ENCODE measurements at regions not wholly inside any gene's neighbourhood (a gene's known extent, or its start where the extent isn't known, plus 50 kb on each side); places are given as distances from the start of the nearest gene placed in this dataset.
"Not testable (repeated sequence)": the region's sequence is repeated elsewhere in the genome, so short reads cannot be mapped to it uniquely, and the experiment has no call there.

- CTCF ChIA-PET = no interaction called here
- Histone ChIP-seq H3K9me3 (ENCODE audit: low read length) (no peaks in the 10 kb centered on the region), H3K27me3 (ENCODE audit: low read length) (no peaks in the 10 kb centered on the region), H4K20me1 (ENCODE audit: low read length) (no peaks in the 10 kb centered on the region), H3K9me2 (replicated peaks; ENCODE audit: low read length) (no peaks in the 10 kb centered on the region), H3F3A (ENCODE audit: low read length, unreplicated experiment) (no peaks in the 10 kb centered on the region), H3K4me1 (ENCODE audit: insufficient read depth, low read length) (peaks cover 23% of the 10 kb centered on the region), H3K9ac (ENCODE audit: low read length) (no peak overlapping the region), H3K36me3 (ENCODE audit: low read depth, low read length) (no peaks in the 10 kb centered on the region), H3K27ac (ENCODE audit: low read length) (no peak overlapping the region), H3K79me2 (ENCODE audit: low read length) (no peaks in the 10 kb centered on the region), H3K4me3 (ENCODE audit: low read length) (no peak overlapping the region), H2AFZ (ENCODE audit: low read length) (no peak overlapping the region), H3K4me2 (ENCODE audit: low read length) (no peak overlapping the region)
- BruUV-seq (replicated peaks) = no TSS peak
- no peak for TF ChIP-seq CTCF (conservative IDR thresholded peaks at IDR 0.05; ENCODE audit: low read depth, low read length)
- DNase-seq (peak; percentile 67), ATAC-seq (peak; percentile 72)
- POLR2A ChIA-PET (ENCODE audit: unreplicated experiment) = no interaction called here
- intact Hi-C loops (cut with micrococcal nuclease) = no loop called here
Measured at GRCh38 chr2:186347472-186347871, 138.6 kb upstream of the ZC3H15 start.

GRCh38 chr2:186348200-186348599 is 137.9 kb upstream of the ZC3H15 start:
- H3K27ac ChIP-seq (ENCODE audit: low read length) = no peak overlapping the region
- no peak for DNase-seq
- H3K9ac ChIP-seq (ENCODE audit: low read length) = no peak overlapping the region
- ATAC-seq = no peak
- H3K36me3 ChIP-seq (ENCODE audit: low read depth, low read length) = no peaks in the 10 kb centered on the region
- no peaks in the 10 kb centered on the region for H3K9me2 ChIP-seq (replicated peaks; ENCODE audit: low read length)
- H3K4me1 ChIP-seq (ENCODE audit: insufficient read depth, low read length) = peaks cover 23% of the 10 kb centered on the region
- H3F3A ChIP-seq (ENCODE audit: low read length, unreplicated experiment) = no peaks in the 10 kb centered on the region
- intact Hi-C loops (cut with micrococcal nuclease) = no loop called here
- H3K9me3 ChIP-seq (ENCODE audit: low read length) = 0 out of 2 replicates have a peak, but pooled peaks cover 1% of the 10 kb centered on the region
- no peaks in the 10 kb centered on the region for H4K20me1 ChIP-seq (ENCODE audit: low read length)
- H3K27me3 ChIP-seq (ENCODE audit: low read length) = no peaks in the 10 kb centered on the region
- TF ChIP-seq CTCF (conservative IDR thresholded peaks at IDR 0.05; ENCODE audit: low read depth, low read length) = no peak
- TF ChIP-seq EZH2 (IDR thresholded peaks at IDR 0.05; ENCODE audit: low read length, unreplicated experiment) = no peak
- no peak for TF ChIP-seq EZH2phosphoT487 (IDR thresholded peaks at IDR 0.05; ENCODE audit: borderline replicate concordance, low read length)
- ChIA-PET POLR2A (ENCODE audit: unreplicated experiment) (interaction anchor here (1.0 kb wide), 1 partner anchor 560 kb away, joined by 6 read pairs; no protein-coding TSS in a partner anchor), CTCF (no interaction called here)
- H3K4me3 ChIP-seq (ENCODE audit: low read length) = no peak overlapping the region
- no peaks in the 10 kb centered on the region for H3K79me2 ChIP-seq (ENCODE audit: low read length)
- H2AFZ ChIP-seq (ENCODE audit: low read length) = no peak overlapping the region
- BruUV-seq (replicated peaks) = no TSS peak
- no peak overlapping the region for H3K4me2 ChIP-seq (ENCODE audit: low read length)

DNA sequence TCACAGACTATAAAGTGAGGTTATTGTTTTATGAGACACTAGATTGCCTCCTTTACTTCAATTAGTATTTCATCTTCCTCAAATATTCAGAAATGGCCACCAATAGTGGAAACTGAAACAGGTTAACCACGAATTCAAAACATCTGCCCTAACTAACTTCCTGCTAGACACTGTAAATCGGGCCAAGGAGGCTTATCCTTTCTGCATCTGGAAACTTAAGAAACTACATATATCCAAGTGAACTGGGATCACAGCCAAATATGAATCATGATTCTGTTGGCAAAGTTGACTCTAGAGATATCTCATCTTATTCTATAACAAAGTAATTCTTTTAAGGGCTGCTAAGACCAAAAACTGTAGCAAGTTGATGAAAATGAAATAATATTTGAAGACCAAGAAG is 136.6 kb upstream of the ZC3H15 start:
- no peaks in the 10 kb centered on the region for H3F3A ChIP-seq (ENCODE audit: low read length, unreplicated experiment)
- TF ChIP-seq EZH2phosphoT487 (IDR thresholded peaks at IDR 0.05; ENCODE audit: borderline replicate concordance, low read length) (no peak), EZH2 (IDR thresholded peaks at IDR 0.05; ENCODE audit: low read length, unreplicated experiment) (no peak), CTCF (conservative IDR thresholded peaks at IDR 0.05; ENCODE audit: low read depth, low read length) (no peak)
- no peak overlapping the region for H3K9ac ChIP-seq (ENCODE audit: low read length)
- H3K4me3 ChIP-seq (ENCODE audit: low read length) = no peak overlapping the region
- H3K9me2 ChIP-seq (replicated peaks; ENCODE audit: low read length) = no peaks in the 10 kb centered on the region
- H3K79me2 ChIP-seq (ENCODE audit: low read length) = no peaks in the 10 kb centered on the region
- H3K9me3 ChIP-seq (ENCODE audit: low read length) = 0 out of 2 replicates have a peak, but pooled peaks cover 6% of the 10 kb centered on the region
- peak overlapping the region; percentile 35 for H3K4me2 ChIP-seq (ENCODE audit: low read length)
- DNase-seq = peak; percentile 96
- H3K4me1 ChIP-seq (ENCODE audit: insufficient read depth, low read length) = peaks cover 23% of the 10 kb centered on the region
- H3K36me3 ChIP-seq (ENCODE audit: low read depth, low read length) = no peaks in the 10 kb centered on the region
- POLR2A ChIA-PET (ENCODE audit: unreplicated experiment) = interaction anchor here (0.8 kb wide), 1 partner anchor 63 kb away, joined by 7 read pairs; no protein-coding TSS in a partner anchor
- no peaks in the 10 kb centered on the region for H4K20me1 ChIP-seq (ENCODE audit: low read length)
- no TSS peak for BruUV-seq (replicated peaks)
- ATAC-seq = peak; percentile 89
- no peaks in the 10 kb centered on the region for H3K27me3 ChIP-seq (ENCODE audit: low read length)
- CTCF ChIA-PET = no interaction called here
- no peak overlapping the region for H2AFZ ChIP-seq (ENCODE audit: low read length)
- H3K27ac ChIP-seq (ENCODE audit: low read length) = no peak overlapping the region; the same call in 1 of the 2 replicates
- intact Hi-C loops (cut with micrococcal nuclease) = no loop called here

DNA sequence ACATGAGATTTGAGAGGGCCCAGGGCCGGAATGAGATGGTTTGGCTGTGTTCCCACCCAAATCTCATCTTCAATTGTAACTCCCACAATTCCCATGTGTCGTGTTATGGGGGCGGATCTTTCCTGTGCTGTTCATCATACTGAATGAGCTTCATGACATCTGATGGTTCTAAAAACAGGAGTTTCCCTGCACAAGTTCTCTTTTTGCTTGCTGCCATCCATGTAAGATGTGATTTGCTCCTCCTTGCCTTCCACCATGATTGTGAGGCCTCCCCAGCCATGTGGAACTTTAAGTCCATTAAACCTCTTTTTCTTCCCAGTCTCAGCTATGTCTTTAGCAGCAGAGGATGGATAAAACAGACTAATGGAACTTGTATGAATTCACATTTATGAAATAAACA is 131.9 kb upstream of the ZC3H15 start:
- H3K4me2 ChIP-seq (ENCODE audit: low read length); H3K9ac ChIP-seq (ENCODE audit: low read length); H2AFZ ChIP-seq (ENCODE audit: low read length); H3K27me3 ChIP-seq (ENCODE audit: low read length); CTCF ChIA-PET; H3K4me3 ChIP-seq (ENCODE audit: low read length); DNase-seq; ATAC-seq; H4K20me1 ChIP-seq (ENCODE audit: low read length); H3K79me2 ChIP-seq (ENCODE audit: low read length); H3K27ac ChIP-seq (ENCODE audit: low read length); POLR2A ChIA-PET (ENCODE audit: unreplicated experiment); intact Hi-C loops (cut with micrococcal nuclease); BruUV-seq (replicated peaks); H3K9me2 ChIP-seq (replicated peaks; ENCODE audit: low read length); H3K36me3 ChIP-seq (ENCODE audit: low read depth, low read length); H3K9me3 ChIP-seq (ENCODE audit: low read length); H3K4me1 ChIP-seq (ENCODE audit: insufficient read depth, low read length); H3F3A ChIP-seq (ENCODE audit: low read length, unreplicated experiment): not testable (repeated sequence)

Measured in PC-3 (cell line).